Skeletal muscle satellite cell (primary cell): ENCODE measurements at regions not wholly inside any gene's neighbourhood (a gene's known extent, or its start where the extent isn't known, plus 50 kb on each side); places are given as distances from the start of the nearest gene placed in this dataset.

ENCODE experiments used
- H3K27me3 ChIP-seq: 2 replicates; pipeline ENCODE4 v1.7.0; 2013; ENCODE audit warnings: low read length; ENCODE audit not compliant: control insufficient read depth, insufficient read depth
- H3K36me3 ChIP-seq: 2 replicates; pipeline ENCODE4 v1.7.0; 2013; ENCODE audit warnings: mild to moderate bottlenecking, control low read depth, low read length; ENCODE audit not compliant: insufficient read depth
- H3K4me1 ChIP-seq: 2 replicates; pipeline ENCODE4 v1.7.0; 2013; ENCODE audit warnings: low read length; ENCODE audit not compliant: control insufficient read depth, insufficient read depth
- H3K4me2 ChIP-seq: 2 replicates; pipeline ENCODE4 v1.7.0; 2013; ENCODE audit warnings: mild to moderate bottlenecking, low read length
- H3K4me3 ChIP-seq: 2 replicates; pipeline ENCODE4 v1.7.0; 2013; ENCODE audit warnings: low read length
- H3K9ac ChIP-seq: 2 replicates; pipeline ENCODE4 v1.7.0; 2013; ENCODE audit warnings: mild to moderate bottlenecking, low read depth, low read length, moderate library complexity
- H3K9me3 ChIP-seq: replicated peaks from 2 replicates; pipeline ENCODE4 v1.7.0; 2013; ENCODE audit warnings: mild to moderate bottlenecking, control low read depth, low read length

DNA sequence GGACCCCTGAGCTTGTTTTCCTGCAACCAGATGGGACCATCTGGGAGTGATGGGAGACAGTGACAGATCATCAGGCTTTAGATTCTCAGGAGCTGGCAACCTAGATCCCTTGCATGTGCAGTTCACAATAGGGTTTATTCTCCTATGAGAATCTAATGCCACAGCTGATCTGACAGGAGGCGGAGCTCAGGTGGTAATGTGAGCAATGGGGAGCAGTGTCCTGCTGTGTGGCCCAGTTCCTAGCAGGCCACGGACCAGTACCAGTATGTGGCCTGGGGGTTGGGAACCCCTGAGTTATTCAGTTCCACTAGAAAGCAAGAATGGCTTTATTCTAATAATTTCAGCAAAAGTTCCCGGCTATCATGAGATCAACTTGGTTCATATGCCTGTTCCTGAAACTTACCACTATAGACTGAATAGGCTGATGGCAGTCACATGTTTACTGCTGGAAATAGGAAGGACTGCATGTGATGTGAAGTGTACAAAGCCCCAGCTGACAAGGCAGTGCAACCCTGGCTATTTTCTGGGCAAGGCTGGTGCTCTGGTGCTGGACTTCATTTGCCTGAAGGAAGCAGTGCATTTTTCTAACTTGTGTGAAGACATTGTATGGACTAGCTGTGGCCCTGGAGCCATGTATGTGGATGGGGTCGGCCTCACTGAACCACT lies 107.2 kb downstream of the SPRY1 start:
- Histone ChIP-seq H3K36me3 (no peaks in the 10 kb centered on the region), H3K27me3 (no peaks in the 10 kb centered on the region), H3K4me2 (no peak overlapping the region), H3K9me3 (no peaks in the 10 kb centered on the region), H3K4me1 (peaks cover 12% of the 10 kb centered on the region), H3K4me3 (no peak overlapping the region), H3K9ac (no peak overlapping the region)

DNA sequence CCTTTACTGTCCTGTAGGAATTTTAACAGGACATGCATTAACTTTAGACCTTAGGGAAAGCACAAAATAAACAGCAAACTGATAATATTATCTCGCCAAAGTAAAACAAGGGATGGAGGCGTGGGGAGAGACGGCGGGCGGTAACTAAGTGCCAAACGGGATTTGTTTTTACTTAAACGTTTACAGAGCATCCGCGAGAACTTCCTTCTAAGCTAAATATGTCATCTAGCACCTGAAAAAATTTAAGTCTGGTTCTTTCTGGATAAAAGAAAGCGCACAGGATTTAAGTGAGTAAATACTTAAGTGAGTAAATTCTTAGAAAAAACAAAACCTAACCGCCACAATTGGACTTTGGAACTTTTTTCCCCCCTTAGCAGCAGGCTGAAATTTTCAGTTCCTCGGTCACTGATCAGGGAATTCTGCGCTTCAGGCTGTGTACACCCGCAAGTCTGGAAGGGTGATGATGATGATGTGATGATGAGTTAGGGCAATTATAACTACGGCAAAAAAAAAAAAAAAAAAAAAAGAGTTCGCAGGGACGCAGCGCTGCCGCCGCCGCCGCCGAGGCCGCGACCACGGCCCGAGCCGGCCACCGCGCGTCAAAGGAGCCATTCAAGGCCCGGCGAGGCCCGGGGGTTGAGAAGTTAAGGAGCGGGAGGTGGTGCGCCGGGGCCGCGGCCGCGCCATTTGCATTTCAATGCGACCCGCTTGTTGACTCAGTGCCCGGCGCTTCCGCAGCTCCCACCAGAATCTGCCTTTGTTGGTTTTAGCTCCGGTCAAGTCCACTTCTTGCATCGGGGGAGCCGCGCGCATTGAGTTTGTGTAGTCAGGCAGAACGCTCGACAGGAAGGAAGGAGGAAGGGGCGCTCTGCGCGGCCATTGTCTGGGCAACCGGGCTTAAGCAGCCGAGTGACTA lies 108.8 kb downstream of the SPRY1 start:
- peak overlapping the region; percentile 80 for H3K4me3 ChIP-seq
- peak overlapping the region; percentile 81 for H3K9ac ChIP-seq
- peak overlapping the region; percentile 85 for H3K4me2 ChIP-seq
- H3K9me3 ChIP-seq: no peaks in the 10 kb centered on the region
- H3K4me1 ChIP-seq: peaks cover 12% of the 10 kb centered on the region
- H3K36me3 ChIP-seq: no peaks in the 10 kb centered on the region
- H3K27me3 ChIP-seq: no peaks in the 10 kb centered on the region

DNA sequence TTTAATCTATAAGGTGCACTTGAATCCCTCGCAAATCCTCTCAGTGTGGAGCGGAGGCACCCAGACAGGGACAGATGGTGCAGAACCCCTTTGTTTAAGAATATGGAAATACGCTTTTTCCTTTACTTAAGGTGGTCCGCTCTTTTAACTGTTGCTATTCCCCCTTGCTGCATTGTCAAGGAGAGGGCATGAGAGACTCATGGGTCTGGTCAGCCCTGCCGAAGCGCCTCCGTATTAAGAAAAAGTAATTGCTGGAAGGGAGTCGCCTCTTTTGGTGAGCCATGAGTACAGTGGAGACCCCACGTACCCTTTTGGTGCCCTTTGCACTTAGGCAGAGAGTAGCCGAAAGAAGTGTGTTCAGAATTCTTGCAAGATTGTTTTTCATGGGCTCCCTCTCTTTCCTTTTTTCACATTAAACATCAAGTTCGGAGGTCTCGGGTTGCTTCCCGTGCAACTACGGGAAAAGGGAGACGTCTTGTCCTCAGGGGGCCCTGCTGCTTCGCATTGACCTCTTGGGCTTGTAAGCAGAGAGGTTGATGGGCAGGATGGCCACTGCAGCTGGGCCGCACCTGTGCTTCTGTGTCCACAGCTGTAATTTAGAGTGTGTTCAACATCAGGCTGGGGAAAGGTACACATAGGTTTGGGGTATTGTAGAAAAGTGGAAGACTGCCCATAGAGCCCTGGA lies 109.6 kb downstream of the SPRY1 start:
- no peaks in the 10 kb centered on the region for H3K9me3 ChIP-seq
- H3K27me3 ChIP-seq: no peaks in the 10 kb centered on the region
- H3K4me3 ChIP-seq: peak overlapping the region; percentile 80
- no peaks in the 10 kb centered on the region for H3K36me3 ChIP-seq
- H3K4me2 ChIP-seq: peak overlapping the region; percentile 85
- H3K9ac ChIP-seq: peak overlapping the region; percentile 81
- peaks cover 12% of the 10 kb centered on the region for H3K4me1 ChIP-seq

DNA sequence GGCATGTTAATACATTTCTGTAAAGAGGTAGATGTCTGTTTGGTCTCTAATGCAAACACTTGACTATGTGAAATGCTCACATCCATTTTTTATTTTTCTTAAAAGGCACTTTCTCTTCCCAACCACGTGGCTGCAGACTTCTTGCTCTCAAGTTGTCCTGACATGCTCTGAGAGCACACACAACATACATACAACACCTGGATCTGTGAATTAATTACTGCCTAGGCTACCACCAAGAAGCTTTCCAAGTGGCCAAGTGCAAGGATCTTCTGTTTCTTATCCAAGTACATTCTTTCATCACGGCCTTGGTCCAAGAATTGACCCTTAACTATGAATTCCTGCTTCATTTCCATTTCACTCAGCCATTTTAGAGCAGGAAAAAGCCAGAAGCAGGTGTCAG lies 110.8 kb downstream of the SPRY1 start:
- Histone ChIP-seq H3K9me3 (no peaks in the 10 kb centered on the region), H3K4me2 (no peak overlapping the region), H3K4me1 (peaks cover 12% of the 10 kb centered on the region), H3K36me3 (no peaks in the 10 kb centered on the region), H3K9ac (no peak overlapping the region), H3K27me3 (no peaks in the 10 kb centered on the region), H3K4me3 (no peak overlapping the region)

DNA sequence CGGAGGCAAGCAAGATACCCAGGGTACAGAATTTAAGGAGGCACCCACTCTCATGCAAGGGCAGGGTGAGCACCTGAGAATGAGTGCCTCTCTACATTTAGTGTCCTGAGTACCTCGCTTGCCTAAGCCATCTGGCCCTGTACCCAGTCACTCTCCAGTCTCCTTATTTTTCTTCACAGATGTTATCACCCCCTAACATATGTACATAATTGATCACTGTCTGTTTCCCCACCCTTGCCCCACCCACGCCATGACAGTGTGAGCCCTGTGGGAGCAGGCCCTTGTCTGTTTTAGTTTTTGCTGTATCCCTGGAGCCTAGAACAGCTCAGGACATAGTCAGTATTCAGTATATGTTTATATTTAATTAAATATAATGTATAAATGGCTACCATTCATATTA lies 113.6 kb downstream of the SPRY1 start:
- peaks cover 8% of the 10 kb centered on the region for H3K4me1 ChIP-seq
- no peaks in the 10 kb centered on the region for H3K36me3 ChIP-seq
- H3K4me2 ChIP-seq: no peak overlapping the region
- H3K4me3 ChIP-seq: no peak overlapping the region
- H3K9ac ChIP-seq: no peak overlapping the region
- H3K27me3 ChIP-seq: no peaks in the 10 kb centered on the region
- H3K9me3 ChIP-seq: no peaks in the 10 kb centered on the region

DNA sequence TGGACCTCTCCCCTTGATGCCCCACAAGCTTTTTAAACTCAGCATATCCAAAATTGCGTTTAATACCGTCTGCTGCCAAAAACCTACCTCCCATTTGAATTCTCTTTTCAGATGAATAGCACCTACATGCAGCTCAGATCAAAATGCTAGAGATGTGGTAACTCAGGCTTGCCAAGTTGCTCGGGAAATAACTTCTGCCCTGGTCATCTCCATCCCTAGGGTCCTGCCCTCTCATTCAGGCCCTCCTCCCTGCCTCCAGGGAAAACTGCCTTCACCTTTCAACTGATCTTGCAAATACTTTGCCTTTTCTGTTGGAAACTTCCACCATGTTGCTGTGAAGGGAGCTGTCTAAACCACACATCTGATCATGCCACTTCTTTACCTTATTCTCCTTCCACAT lies 114.1 kb downstream of the SPRY1 start:
- no peak overlapping the region for H3K4me2 ChIP-seq
- H3K4me1 ChIP-seq: peaks cover 7% of the 10 kb centered on the region
- no peaks in the 10 kb centered on the region for H3K27me3 ChIP-seq
- no peak overlapping the region for H3K4me3 ChIP-seq
- H3K9me3 ChIP-seq: no peaks in the 10 kb centered on the region
- H3K36me3 ChIP-seq: no peaks in the 10 kb centered on the region
- H3K9ac ChIP-seq: no peak overlapping the region

DNA sequence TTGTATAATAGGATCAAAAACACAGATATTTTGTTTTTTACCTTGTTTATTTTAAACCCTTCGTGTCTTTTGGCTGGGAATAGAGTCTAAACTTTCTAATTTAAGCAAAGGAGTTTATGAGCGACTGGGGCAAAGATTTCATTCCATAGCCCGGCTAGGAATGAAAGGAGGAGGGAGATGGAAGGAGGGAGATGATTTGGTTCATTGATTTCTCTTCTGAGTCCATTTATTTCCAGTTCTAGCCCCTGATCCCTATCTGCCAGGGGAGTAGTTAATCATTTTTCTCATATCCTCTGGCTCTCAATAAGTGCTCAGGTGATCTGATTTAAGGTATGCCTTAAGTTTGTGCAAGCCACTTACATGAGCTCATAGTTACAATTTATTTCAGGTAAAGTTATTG lies 120.0 kb downstream of the SPRY1 start:
- no peaks in the 10 kb centered on the region for H3K36me3 ChIP-seq
- H3K4me3 ChIP-seq: no peak overlapping the region
- no peaks in the 10 kb centered on the region for H3K27me3 ChIP-seq
- no peaks in the 10 kb centered on the region for H3K9me3 ChIP-seq
- no peak overlapping the region for H3K4me2 ChIP-seq
- no peaks in the 10 kb centered on the region for H3K4me1 ChIP-seq
- H3K9ac ChIP-seq: no peak overlapping the region

DNA sequence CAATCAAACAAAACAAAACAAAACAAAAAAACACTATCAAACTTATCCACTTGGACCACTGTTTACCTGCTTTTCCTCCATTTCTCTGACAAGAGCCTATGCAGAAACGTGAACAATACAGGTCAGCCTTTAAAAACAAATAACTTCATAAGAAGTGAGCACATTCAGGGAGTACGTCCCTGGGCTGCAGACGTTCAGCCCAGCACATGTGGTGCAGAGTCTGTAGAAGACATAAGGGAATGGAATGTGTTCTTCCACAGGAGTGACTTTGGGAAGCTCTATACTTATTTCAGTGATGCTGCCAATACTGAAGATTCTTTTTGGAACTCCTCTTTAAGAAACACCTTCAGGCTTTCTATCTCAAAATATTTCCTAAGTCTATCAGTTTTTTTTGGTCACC lies 120.6 kb downstream of the SPRY1 start:
- H3K9ac ChIP-seq: no peak overlapping the region
- no peak overlapping the region for H3K4me3 ChIP-seq
- no peaks in the 10 kb centered on the region for H3K9me3 ChIP-seq
- no peak overlapping the region for H3K4me2 ChIP-seq
- H3K27me3 ChIP-seq: no peaks in the 10 kb centered on the region
- H3K36me3 ChIP-seq: no peaks in the 10 kb centered on the region
- H3K4me1 ChIP-seq: no peaks in the 10 kb centered on the region

DNA sequence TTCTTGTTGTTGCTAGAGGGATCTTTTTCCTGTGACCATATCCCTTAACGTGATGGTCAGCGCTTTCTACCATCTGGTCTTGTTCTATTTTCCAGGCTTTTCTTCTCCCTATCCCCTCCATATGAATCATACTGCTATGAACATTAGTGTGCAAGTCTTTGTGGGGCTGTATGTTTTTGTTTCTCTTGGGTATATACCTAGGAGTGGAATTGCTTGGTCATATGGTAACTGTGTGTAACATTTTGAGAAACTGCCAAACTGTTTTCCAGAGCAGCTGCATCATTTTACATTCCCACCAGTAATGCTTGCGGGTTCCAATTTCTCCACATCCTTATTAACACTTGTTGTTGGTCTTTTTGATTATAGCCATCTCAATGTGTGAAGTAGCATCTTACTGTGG lies 121.4 kb downstream of the SPRY1 start:
- H3K9ac ChIP-seq: no peak overlapping the region
- H3K27me3 ChIP-seq: no peaks in the 10 kb centered on the region
- no peaks in the 10 kb centered on the region for H3K9me3 ChIP-seq
- H3K4me1 ChIP-seq: no peaks in the 10 kb centered on the region
- H3K4me2 ChIP-seq: no peak overlapping the region
- H3K4me3 ChIP-seq: no peak overlapping the region
- no peaks in the 10 kb centered on the region for H3K36me3 ChIP-seq

DNA sequence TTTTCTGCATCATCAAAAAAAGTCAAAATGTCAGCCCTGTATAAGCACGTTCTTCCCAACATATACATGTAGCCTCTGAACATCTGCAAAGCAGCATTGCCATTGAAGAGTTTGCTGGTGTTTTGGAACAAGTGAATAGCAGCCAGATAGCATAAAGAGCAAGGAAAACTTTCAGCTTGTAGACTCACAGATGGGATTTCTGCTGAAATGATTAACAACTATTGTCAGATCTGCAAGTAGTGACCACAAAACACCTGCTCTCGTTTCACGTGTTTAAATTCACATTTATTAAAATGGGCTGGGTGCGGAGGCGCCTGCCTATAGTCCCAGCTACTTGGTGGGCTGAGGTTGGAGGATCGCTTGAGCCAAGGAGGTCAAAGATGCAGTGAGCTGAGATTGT lies 123.7 kb downstream of the SPRY1 start:
- Histone ChIP-seq H3K9ac (no peak overlapping the region), H3K4me3 (no peak overlapping the region), H3K4me1 (no peaks in the 10 kb centered on the region), H3K9me3 (no peaks in the 10 kb centered on the region), H3K4me2 (no peak overlapping the region), H3K36me3 (no peaks in the 10 kb centered on the region), H3K27me3 (no peaks in the 10 kb centered on the region)

DNA sequence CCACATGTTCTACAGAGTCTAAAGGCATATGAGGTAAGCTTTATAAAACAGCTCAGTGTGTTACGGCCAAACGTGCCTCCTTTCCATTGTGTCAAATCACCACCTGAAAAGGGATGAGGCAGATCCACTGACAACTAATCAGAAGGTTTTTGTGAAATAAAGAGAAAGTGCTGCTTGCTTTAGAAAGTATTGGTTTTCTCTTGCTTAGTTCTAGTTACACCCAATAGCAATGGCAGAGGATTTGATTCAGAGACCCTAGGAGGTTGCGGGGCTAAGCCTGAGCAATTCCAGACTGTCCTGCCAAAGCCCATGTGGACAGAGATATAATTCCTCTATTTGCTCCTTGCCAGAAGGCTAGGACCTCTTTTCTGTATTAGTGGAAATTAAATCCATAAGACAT lies 125.5 kb downstream of the SPRY1 start:
- Histone ChIP-seq H3K4me2 (no peak overlapping the region), H3K4me1 (no peaks in the 10 kb centered on the region), H3K9ac (no peak overlapping the region), H3K27me3 (no peaks in the 10 kb centered on the region), H3K4me3 (no peak overlapping the region), H3K36me3 (no peaks in the 10 kb centered on the region), H3K9me3 (no peaks in the 10 kb centered on the region)
